ENCODE measurements at regions not wholly inside any gene's neighbourhood (a gene's known extent, or its start where the extent isn't known, plus 50 kb on each side); places are given as distances from the start of the nearest gene placed in this dataset.
"Not testable (repeated sequence)": the region's sequence is repeated elsewhere in the genome, so short reads cannot be mapped to it uniquely, and the experiment has no call there.

DNA sequence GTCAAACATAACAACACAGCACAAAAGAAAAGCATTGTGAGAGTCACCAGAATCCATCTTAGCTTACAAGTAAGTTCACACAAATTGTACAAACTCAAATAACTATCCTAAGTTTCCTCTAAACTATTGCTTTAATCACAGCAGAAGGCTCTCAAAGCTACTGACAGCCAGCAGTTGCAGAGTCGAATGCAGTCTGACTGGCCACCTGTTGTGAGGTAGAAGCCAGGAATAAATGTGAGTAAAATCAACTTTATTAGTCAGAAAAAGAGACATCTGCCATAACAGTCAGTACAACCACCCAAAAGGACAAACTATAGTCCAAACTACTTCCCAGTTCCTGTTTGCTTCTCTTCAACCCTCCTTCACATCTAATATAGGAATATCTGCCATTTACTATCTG is 231.7 kb upstream of the USP15 start:
- Mint-ChIP-seq H3K27ac (no peak overlapping the region), H3K4me1 (no peaks in the 10 kb centered on the region), H3K36me3 (ENCODE audit: low read depth) (no peaks in the 10 kb centered on the region), H3K4me3 (no peak overlapping the region), H3K9me3 (no peaks in the 10 kb centered on the region), H3K27me3 (ENCODE audit: low read depth, poor library complexity) (peaks cover 4% of the 10 kb centered on the region)
- no peak for DNase-seq
- TF ChIP-seq, protein P1, sequence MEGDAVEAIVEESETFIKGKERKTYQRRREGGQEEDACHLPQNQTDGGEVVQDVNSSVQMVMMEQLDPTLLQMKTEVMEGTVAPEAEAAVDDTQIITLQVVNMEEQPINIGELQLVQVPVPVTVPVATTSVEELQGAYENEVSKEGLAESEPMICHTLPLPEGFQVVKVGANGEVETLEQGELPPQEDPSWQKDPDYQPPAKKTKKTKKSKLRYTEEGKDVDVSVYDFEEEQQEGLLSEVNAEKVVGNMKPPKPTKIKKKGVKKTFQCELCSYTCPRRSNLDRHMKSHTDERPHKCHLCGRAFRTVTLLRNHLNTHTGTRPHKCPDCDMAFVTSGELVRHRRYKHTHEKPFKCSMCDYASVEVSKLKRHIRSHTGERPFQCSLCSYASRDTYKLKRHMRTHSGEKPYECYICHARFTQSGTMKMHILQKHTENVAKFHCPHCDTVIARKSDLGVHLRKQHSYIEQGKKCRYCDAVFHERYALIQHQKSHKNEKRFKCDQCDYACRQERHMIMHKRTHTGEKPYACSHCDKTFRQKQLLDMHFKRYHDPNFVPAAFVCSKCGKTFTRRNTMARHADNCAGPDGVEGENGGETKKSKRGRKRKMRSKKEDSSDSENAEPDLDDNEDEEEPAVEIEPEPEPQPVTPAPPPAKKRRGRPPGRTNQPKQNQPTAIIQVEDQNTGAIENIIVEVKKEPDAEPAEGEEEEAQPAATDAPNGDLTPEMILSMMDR (IDR thresholded peaks at IDR 0.05): no peak

DNA sequence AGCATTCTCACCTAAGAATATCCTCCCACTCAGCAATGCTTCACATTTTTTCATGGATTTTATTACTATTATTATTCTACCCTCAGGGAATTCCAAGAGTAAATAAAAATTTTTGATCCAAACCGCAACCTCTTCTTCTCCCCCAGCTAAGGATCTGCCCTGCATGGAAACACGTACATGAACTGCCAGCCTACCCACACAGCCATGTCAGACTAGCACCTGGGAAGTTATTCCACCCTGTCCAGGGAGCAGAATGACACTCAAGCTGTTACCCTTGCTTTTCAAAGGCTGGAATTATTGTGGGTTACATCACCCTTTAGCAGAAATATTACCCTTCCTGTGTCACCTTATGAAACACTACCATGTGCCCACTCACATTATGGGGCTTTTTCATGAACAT is 227.3 kb upstream of the USP15 start:
- no peaks in the 10 kb centered on the region for H3K4me1 Mint-ChIP-seq
- H3K36me3 Mint-ChIP-seq (ENCODE audit: low read depth): no peaks in the 10 kb centered on the region
- TF ChIP-seq, protein P1 (IDR thresholded peaks at IDR 0.05): no peak
- no peak overlapping the region for H3K4me3 Mint-ChIP-seq
- H3K27ac Mint-ChIP-seq: no peak overlapping the region
- peaks cover 4% of the 10 kb centered on the region for H3K27me3 Mint-ChIP-seq (ENCODE audit: low read depth, poor library complexity)
- H3K9me3 Mint-ChIP-seq: no peaks in the 10 kb centered on the region
- no peak for DNase-seq

DNA sequence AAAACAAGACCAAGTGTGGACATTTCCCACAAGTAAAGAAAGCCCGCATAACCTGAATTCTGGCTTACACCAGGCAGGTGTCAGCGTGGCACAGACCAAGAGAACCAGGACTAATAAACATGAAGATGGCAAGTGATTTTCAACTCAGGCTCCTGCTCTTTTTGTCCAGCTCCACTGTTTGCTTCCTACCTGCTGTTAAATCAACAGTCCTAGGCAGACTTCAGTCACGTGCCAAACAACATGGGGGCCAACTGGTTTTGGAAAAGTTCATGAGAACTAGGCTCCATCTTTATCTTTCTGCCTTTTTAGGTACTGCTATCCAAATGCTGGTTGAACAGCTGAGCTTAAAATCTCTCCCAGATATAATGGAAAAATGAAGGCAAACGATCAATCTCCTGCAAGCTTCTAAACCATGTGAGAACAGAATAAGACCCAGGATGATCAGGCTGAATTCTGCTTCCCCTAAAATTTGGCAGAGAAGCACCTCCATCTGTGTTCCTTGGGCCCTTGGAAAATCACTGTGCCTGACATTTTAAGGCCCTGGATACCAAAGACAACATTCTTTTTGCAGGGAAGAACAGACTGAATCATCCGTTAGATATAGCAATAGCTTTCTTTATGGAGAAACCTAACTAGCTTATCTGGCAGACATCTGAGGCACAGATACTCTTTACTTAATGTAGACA is 215.6 kb upstream of the USP15 start:
- no peak for DNase-seq
- H3K4me3 Mint-ChIP-seq: no peak overlapping the region
- H3K36me3 Mint-ChIP-seq (ENCODE audit: low read depth): no peaks in the 10 kb centered on the region
- no peak overlapping the region for H3K27ac Mint-ChIP-seq
- no peaks in the 10 kb centered on the region for H3K9me3 Mint-ChIP-seq
- peaks cover 5% of the 10 kb centered on the region for H3K4me1 Mint-ChIP-seq
- TF ChIP-seq, protein P1 (IDR thresholded peaks at IDR 0.05): no peak
- no peaks in the 10 kb centered on the region for H3K27me3 Mint-ChIP-seq (ENCODE audit: low read depth, poor library complexity)

DNA sequence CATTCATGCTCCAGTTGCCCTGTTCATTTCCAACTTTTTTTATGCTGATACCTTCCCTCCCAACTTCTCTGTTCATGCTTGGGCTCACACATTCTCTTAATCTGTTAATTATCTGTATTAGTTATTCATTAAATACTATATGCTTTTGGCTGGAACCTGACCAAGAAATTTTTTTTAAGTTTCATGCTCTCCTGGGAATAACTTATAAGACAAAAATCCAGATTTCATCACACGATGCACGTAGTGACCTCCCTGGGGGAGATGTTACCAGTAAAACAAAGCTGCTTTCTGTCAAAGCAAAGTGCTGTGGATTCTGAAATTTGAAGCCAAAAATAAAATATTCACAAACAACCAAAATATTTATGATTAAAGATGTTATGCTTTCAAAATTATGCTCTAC is 215.0 kb upstream of the USP15 start:
- H3K4me1 Mint-ChIP-seq: peaks cover 5% of the 10 kb centered on the region
- TF ChIP-seq, protein P1 (IDR thresholded peaks at IDR 0.05): no peak
- H3K4me3 Mint-ChIP-seq: no peak overlapping the region
- no peak overlapping the region for H3K27ac Mint-ChIP-seq
- H3K36me3 Mint-ChIP-seq (ENCODE audit: low read depth): no peaks in the 10 kb centered on the region
- H3K9me3 Mint-ChIP-seq: no peaks in the 10 kb centered on the region
- no peaks in the 10 kb centered on the region for H3K27me3 Mint-ChIP-seq (ENCODE audit: low read depth, poor library complexity)
- no peak for DNase-seq

DNA sequence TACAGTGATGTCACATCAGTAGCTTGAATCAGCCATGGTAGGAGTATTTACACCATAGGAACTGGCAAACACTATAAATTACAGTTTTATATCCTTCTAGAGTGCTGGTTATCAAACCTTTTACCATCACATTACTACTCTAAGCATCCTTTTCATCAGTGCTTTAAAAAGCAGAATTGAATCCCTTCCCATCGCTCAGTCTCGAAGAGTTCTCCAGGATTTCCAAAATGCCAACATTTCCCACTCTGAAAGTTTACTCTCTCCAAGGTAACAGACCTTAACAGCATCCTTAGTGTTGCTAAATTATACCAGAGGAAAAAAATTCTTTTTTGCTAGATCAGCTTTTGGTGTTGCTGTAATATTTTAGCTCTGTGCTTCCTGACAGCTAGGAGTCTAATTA is 209.4 kb upstream of the USP15 start:
- H3K4me1 Mint-ChIP-seq: peaks cover 2% of the 10 kb centered on the region
- no peak for DNase-seq
- TF ChIP-seq, protein P1 (IDR thresholded peaks at IDR 0.05): no peak
- H3K36me3 Mint-ChIP-seq (ENCODE audit: low read depth): no peaks in the 10 kb centered on the region
- no peaks in the 10 kb centered on the region for H3K9me3 Mint-ChIP-seq
- no peak overlapping the region for H3K27ac Mint-ChIP-seq
- peaks cover 3% of the 10 kb centered on the region for H3K27me3 Mint-ChIP-seq (ENCODE audit: low read depth, poor library complexity)
- no peak overlapping the region for H3K4me3 Mint-ChIP-seq

DNA sequence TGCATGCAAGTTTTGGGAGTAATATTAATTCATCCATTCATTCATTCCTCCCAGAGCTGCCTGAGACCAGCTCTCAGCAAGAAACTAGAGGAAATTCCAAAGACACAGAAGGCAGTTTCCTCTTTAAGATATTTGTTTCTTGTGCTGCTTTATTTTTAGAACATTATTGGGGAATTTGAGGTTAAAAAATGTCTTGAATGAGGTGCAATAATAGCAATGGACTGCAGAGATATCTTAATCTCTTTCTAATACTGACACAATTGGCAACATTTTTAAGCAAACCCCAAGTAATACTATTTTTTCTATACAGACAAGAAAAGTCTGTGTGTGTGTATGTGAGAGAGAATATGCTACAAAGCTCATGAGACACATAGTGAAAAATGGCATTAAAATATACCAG is 190.2 kb upstream of the USP15 start:
- Mint-ChIP-seq H3K4me3 (no peak overlapping the region), H3K36me3 (ENCODE audit: low read depth) (no peaks in the 10 kb centered on the region), H3K9me3 (no peaks in the 10 kb centered on the region), H3K27me3 (ENCODE audit: low read depth, poor library complexity) (peaks cover 3% of the 10 kb centered on the region), H3K4me1 (no peaks in the 10 kb centered on the region), H3K27ac (no peak overlapping the region)
- TF ChIP-seq, protein P1 (IDR thresholded peaks at IDR 0.05): no peak
- DNase-seq: no peak

DNA sequence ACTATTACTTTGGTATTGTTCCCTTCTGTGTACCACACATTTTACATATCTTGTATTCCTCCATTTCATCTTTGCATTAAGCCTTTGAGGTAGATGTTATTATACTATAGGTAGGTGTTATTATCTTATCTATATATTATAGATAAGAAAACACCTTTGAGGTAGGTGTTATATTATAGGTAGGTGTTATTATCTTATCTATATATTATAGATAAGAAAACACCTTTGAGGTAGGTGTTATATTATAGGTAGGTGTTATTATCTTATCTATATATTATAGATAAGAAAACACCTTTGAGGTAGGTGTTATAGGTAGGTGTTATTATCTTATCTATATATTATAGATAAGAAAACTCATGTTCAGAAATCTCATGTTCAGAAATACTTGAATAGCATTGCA is 187.0 kb upstream of the USP15 start:
- DNase-seq; H3K27ac Mint-ChIP-seq; H3K4me3 Mint-ChIP-seq; H3K27me3 Mint-ChIP-seq (ENCODE audit: low read depth, poor library complexity); H3K36me3 Mint-ChIP-seq (ENCODE audit: low read depth); H3K4me1 Mint-ChIP-seq; H3K9me3 Mint-ChIP-seq: not testable (repeated sequence)

Data from nephron progenitor cell (in vitro differentiated cells).